Fibroblast of mammary gland (primary cell): ENCODE measurements at regions not wholly inside any gene's neighbourhood (a gene's known extent, or its start where the extent isn't known, plus 50 kb on each side); places are given as distances from the start of the nearest gene placed in this dataset.

Source experiments
- DNase-seq: peaks from one replicate; pipeline ENCODE4 v3.0.0-alpha.2; 2010; ENCODE audit warnings: low read depth
- H3K4me3 ChIP-seq: 2 replicates; pipeline ENCODE4 v1.5.1; 2011; ENCODE audit warnings: low read depth, mild to moderate bottlenecking, low read length, moderate library complexity; ENCODE audit not compliant: control insufficient read depth
- TF ChIP-seq, protein P1 (sequence below): conservative IDR thresholded peaks from 2 replicates; pipeline ENCODE4 v1.5.1; 2011; ENCODE audit warnings: low read depth, low read length, inconsistent platforms; ENCODE audit not compliant: control insufficient read depth, insufficient read depth

DNA sequence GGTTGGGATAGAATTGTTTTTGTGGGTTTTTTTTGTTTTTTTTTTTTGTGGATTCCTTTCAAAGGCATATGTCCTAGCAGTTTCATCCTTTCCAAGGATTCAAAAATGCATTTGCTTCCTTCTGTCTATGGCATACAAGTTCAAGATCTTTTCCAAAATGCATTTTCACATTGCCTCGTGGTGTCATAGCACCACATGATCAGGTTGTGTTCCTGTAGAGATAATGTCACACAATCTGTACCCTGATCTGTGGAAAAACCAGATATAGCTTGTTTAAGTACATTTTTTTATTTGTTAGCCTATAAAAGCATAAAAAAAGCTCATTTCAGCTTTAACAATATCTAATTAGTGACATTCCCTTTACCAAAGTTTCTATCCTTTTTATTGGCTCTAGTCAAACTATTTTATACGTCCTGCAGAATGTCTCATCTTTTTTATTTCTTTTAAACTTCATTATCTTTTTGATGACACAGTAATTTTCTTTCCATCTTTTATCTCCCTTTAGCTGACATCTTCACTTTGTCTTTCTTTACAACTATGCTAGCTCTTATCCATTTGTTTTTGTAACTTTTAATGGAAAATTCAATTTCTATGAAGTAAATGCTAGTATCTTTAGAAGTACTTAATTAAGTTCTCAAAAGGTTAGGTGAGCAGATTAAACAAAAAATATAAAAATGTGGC, 106.0 kb upstream of the NOVA1 start:
- no peak for DNase-seq
- TF ChIP-seq, protein P1, sequence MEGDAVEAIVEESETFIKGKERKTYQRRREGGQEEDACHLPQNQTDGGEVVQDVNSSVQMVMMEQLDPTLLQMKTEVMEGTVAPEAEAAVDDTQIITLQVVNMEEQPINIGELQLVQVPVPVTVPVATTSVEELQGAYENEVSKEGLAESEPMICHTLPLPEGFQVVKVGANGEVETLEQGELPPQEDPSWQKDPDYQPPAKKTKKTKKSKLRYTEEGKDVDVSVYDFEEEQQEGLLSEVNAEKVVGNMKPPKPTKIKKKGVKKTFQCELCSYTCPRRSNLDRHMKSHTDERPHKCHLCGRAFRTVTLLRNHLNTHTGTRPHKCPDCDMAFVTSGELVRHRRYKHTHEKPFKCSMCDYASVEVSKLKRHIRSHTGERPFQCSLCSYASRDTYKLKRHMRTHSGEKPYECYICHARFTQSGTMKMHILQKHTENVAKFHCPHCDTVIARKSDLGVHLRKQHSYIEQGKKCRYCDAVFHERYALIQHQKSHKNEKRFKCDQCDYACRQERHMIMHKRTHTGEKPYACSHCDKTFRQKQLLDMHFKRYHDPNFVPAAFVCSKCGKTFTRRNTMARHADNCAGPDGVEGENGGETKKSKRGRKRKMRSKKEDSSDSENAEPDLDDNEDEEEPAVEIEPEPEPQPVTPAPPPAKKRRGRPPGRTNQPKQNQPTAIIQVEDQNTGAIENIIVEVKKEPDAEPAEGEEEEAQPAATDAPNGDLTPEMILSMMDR, result no peak
- no peak overlapping the region for H3K4me3 ChIP-seq

DNA sequence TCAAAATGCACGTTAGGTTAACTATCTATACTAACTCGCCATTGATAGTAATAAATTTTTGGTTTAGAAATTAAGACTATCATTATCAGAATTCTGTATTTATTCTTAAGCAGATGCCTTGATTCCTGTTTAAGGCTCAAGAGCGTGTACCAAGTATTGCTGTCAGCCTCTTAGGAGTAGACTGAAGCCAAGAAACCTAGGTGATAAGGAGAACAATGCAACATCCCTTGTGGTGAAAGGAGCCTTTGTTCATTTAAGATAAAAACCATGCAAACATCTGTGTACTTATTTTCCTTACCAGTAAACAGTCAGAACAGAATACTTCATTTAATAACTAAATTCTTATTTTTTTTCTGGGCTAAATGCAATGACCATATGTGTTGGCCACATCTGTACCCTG, 109.4 kb upstream of the NOVA1 start:
- DNase-seq, result no peak
- H3K4me3 ChIP-seq, result no peak overlapping the region
- TF ChIP-seq, protein P1, result no peak

DNA sequence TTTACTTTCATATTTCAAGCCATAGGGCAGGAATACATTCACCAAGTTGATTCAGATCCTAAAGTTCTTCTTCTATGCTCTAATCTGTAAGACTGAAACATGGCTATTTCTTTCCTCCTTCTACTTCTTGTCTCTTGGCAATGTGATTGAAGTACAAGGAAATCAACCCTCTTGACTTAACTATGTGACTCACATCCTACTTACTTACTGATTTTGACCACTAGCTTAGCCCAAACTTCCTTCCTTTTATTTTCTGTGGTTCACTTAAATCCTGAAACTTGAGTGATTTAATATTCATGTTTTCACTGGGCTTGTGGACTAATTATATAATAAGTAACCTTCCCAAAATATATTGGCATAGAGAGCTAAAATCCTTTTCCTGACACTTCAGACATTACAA, 111.2 kb upstream of the NOVA1 start:
- TF ChIP-seq, protein P1, result no peak
- peak; percentile 57 for DNase-seq

DNA sequence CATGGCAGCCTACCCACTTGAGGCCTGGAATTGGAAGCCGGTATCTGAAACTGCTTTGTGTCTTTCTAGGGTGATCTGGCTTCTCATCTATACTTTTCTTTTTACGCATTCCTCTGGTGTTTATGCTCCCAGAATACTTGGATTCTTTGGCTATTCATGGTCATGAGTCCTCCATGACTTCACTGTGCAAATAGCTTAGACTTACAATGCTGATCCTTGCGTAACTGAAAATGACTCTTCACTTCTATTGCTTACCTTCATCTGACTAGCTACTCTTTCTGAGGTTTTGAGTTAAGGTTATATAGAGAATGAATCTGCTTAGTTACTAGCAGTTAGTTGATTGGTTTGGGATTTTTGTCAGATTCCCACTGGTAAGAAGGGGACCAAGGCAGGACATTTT, 121.7 kb upstream of the NOVA1 start:
- TF ChIP-seq, protein P1, result no peak
- no peak overlapping the region for H3K4me3 ChIP-seq
- DNase-seq, result peak; percentile 80

More for the DNA sequence above, 111.2 kb upstream of the NOVA1 start:
- H3K4me3 ChIP-seq, result no peak overlapping the region

DNA sequence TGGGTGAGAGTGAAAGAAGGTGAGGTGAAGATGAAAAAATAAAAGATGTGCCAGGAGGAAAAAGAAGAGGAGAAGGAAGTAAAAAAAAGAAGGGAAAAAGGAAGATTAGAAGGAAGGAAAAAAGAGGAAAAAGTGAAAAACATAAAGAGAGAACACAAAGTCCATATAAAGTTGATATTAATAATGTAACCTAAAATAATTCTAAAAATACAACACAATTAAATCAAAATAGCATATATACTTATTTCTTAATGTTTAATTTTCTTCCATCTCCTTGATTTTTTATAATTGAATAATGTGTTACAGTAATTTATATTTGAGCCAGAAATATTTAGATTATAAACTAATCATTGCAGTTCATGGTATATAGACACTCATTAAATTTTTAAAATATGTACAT, 124.4 kb upstream of the NOVA1 start:
- DNase-seq, result no peak
- H3K4me3 ChIP-seq, result no peak overlapping the region
- TF ChIP-seq, protein P1, result no peak

DNA sequence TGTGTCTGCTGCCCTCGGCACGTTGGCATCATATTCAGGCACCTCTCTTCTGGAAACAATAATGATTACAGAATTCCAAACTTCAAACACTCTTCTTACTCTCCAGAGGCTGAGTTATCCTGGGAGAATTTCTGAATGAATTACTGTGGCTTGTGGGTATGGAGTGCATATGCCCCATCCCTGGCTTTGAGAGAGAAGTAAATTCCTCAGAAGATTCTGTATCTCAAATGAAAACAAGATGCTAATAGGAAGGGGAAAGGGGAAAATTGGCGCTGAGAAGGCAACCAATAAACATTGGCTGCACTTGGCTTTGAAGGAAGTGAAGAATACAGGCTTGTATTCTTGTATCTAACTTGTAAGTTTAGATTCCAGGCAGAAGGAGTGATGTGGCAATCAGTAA, 132.0 kb upstream of the NOVA1 start:
- peak; percentile 43 for DNase-seq
- TF ChIP-seq, protein P1, result no peak
- no peak overlapping the region for H3K4me3 ChIP-seq

DNA sequence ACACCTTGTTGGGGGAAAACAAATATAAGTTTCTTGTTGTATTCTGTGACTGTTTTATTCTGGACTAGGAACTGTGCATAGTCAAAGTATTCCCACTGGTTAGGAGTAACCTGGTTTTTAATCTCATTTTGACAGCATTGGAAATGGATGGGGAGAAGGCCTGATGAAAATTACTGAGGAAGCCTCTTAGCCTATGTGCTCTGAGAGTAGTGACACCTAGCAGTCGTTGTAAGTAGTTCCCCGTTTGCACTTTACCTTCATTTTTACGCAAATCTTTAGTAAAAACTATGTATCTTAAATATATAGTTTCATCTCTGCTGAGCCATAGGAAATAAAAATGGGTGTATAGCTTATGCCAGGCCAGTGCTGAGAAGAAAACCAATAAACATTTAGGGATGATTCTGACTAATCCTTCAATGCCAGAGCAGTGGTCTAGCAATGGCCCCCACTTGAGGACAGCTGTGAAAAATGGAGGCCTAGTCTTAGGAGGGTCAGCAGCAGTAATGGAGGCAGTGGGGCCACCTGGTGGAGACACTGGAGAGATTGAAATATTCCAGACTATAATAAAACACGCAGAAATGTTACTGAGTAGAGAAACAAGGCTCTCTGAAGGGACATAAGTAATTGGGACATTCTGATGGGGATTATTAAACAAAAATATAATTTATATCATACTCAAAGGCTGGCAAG, 133.2 kb upstream of the NOVA1 start:
- no peak overlapping the region for H3K4me3 ChIP-seq
- TF ChIP-seq, protein P1, result peak; percentile 58
- DNase-seq, result peak; percentile 44
